ENCODE measurements at regions not wholly inside any gene's neighbourhood (a gene's known extent, or its start where the extent isn't known, plus 50 kb on each side); places are given as distances from the start of the nearest gene placed in this dataset.

GRCh38 chr3:44058868-44059203 is 182.8 kb upstream of the TOPAZ1 start:
- DNase-seq = no peak

DNA sequence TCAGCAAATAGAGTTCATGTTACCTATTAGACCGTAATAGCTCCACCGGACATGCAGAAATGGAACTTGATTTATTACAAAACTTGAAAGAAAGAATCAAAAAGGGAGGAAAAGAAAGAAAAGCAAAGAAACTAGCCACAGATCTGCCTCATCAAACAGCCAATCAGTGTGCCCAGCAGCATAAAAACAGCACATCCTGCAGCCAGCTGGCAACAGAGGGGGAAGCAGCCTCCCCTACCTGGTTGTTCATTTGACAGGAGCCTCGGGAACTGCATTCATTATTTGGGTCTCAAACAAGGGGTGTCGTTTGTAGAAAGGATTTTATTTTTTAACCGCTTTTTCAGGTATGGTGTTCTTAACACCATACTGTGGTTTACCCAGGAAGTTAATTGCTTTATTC is 181.5 kb upstream of the TOPAZ1 start:
- DNase-seq = no peak

GRCh38 chr3:44061268-44061667 is 180.4 kb upstream of the TOPAZ1 start:
- DNase-seq = no peak

GRCh38 chr3:44061961-44062360 is 179.7 kb upstream of the TOPAZ1 start:
- DNase-seq = no peak

DNA sequence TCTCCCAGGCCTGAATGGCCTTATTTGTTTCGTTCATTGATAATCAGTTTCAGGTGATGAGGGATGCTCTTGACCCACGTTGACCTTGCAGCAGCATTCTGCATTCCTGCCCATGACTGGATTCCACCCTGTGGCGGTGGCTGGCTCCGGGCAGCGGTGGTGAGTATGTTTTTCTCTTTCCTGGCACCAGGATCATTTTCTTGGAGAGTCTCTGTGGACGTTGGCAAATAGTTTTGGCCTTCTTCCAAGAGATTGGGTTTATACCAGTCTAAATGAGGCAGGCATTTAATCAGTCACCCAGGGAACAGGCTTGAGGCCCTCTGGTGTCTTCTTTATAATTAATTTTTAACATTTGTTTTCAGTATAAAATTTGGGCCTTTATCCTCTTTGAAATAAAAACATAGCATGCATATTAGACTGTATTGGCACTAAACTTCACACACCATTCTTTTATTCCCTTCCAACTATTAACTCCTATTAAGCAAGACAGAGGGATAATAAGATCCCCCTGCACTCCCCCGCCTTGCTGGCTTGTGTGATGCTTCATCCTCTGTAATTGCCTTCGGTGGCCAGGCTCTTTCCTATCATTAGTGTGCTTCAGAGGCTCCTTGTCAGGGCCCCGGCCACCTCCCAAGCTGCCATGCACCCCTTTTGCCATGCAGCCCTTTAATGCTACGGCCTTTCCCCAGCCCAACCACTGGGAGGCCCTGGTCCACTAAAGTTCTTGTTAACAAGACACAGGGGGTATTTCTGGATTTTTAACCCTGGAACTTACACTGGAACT is 176.2 kb upstream of the TOPAZ1 start:
- DNase-seq = no peak

DNA sequence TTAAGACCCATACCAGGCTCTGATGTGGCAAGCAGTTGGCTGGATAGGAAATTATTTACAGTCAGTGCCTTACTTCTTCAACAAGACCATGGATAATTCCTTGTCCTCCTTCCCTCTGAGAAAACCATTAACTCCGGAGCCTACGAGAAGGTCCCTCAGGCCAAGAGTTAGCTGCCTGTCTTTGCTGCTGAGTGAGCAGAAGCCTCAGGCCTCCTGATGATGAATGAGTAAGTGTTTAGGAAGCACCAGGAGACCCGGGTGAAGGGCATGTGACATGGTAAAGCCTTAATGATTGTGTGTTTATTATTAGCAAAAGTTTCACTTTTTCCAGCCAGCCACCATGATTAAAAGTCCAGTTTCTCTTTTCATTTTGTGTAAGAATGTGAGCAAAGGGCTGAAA is 174.9 kb upstream of the TOPAZ1 start:
- DNase-seq = no peak

- DNase-seq = no peak
Measured at GRCh38 chr3:44067431-44067830, 174.3 kb upstream of the TOPAZ1 start.

DNA sequence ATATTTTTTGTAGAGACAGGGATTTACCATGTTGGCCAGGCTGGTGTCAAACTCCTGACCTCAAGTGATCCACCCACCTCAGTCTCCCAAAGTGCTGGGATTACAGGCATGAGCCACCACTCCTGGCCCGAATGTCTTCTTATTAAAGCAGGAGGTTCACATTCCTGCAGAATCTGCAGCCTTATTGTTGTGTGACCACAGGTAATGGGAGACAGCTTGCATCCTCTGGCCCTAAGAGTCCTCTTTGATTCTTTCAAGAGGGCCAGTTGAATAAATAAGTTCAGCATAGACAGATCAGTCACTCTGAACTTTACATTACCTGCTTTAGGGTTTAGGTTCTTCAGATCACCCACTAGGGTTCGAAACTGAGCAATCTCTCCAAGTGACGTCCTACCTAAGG is 172.9 kb upstream of the TOPAZ1 start:
- no peak for DNase-seq

GRCh38 chr3:44069276-44069675 is 172.4 kb upstream of the TOPAZ1 start:
- DNase-seq = no peak

- no peak for DNase-seq
Measured at GRCh38 chr3:44070841-44071546, 170.7 kb upstream of the TOPAZ1 start.

GRCh38 chr3:44072601-44073540 is 168.8 kb upstream of the TOPAZ1 start:
- no peak for DNase-seq

DNA sequence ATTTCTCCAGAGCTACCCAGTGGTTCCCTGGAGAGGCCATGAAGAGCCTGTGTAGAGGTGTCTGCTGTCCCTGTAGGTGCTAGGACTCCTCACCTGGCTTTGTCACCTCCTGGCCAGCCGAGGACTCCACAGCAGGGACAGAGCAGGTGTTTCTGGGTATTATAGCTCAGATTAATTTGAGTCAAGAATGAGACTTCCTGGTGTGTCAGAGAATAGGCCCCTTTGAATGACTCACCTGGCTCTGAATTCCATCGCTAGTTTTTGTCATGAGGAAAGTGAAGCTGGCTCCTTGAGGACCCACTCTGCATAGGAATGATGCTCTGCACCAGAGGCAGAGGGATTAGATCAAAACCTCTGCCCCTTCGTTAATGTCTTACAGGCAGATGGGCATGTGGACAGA is 167.5 kb upstream of the TOPAZ1 start:
- DNase-seq = no peak

DNA sequence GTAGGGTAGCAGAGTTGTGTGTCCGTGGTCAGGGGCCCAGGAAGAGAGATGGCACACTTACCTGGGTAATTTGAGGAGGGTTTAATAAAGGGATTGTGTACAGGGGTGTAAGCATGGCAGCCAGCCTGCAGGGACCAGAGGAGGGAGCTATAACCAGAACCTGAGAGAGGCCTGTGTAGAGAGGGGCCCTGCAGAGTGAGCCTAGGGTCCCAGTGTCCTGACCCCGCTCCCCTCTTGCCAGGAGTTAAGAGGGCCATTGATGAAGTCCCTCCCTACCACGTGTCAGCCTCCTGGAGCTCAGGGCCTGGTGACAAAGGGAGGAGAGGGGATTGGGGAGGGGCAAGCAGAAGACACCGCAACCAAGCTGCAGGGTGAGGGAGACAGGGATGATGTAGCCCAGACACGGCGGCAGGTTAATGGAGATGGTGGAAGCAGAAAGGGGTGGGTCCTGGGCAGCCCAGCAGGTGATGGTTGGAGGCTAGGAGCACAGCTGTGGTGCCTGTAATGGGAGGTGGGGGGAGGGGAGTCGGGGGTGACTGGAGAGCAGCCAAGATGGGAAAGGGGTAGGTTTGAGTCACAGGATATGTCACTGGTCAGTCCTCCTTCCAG is 165.4 kb upstream of the TOPAZ1 start:
- no peak for DNase-seq

DNA sequence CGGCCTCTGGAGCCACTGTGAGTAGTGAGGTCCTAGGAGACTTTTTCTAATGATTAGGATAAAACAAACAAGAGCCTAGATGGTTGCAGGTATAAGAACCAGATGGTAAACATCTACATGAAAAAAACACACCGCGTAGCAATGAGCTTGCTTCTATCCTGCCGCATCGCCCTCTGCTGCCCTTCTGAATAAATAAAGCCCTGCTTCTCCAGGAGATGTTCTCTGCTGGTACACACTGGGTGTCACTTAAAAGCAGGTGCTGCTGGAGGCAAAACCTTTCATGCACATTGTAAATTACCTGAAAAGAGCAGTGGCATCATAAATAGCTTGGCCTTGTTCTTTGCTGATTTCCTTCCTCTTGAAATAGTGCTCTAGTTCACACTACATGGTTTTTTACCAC is 164.4 kb upstream of the TOPAZ1 start:
- no peak for DNase-seq

GRCh38 chr3:44078863-44079262 is 162.8 kb upstream of the TOPAZ1 start:
- no peak for DNase-seq

DNA sequence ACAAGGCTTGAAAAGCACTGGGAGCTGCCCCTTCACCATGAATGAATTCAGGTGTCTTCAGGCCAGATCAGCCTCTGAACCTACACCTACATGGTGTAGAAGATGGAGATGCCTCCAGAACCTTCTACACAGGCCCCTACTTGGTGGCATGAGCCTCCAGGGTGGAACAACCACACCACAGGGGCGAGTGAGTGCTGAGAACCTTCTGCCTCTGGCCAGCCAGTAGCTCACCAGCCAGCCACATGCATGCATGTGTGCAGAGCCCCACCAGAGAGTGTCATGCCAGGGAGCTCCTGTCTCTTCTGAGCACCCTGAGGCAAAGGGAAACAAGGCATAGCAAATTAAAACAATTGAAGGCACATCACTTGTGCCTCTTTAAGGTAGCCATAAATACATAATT is 161.8 kb upstream of the TOPAZ1 start:
- no peak for DNase-seq

GRCh38 chr3:44080474-44081072 is 161.1 kb upstream of the TOPAZ1 start:
- DNase-seq = no peak

DNA sequence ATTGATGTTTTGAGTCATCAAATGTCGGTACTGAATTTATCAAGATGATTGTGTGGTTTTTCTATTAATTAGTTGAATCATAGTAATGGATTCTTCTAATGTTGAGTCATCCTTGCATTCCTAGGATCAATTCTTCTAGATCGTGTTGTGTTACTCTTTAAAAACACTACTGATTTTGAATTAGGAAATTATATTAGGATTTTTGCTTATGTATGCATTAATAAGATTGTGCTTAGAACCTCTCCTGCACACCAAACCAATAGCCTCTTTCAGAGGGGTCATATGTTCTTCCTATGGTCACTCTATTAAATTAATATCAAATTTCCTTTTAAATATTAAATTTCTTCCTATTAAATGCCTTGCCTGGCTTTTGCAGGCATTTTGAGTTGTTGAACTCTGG is 151.7 kb upstream of the TOPAZ1 start:
- no peak for DNase-seq

DNA sequence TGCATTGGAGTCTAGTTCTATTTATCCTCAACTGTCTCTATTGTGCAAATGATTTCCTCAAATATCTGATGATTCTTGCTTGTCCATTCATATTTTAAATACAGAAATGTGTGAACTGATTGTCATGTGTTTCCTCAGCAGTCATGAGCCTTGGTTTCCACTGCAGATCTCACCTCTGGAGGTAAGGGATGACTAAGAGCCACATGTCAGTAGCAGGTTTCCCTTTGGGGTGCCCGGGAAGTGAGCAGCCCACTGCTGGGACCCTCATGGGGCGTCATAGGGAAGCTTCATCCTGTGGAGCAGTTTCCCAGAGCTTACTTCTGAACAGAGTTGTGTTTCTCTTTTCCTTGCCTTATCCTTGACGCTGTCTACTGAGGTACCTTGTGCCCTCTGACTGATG is 149.2 kb upstream of the TOPAZ1 start:
- no peak for DNase-seq

GRCh38 chr3:44093531-44093930 is 148.2 kb upstream of the TOPAZ1 start:
- DNase-seq = no peak

- no peak for DNase-seq
Measured at GRCh38 chr3:44098656-44099415, 142.8 kb upstream of the TOPAZ1 start.

All from stimulated activated CD4-positive, alpha-beta T cell treated with anti-CD3 and anti-CD28 coated beads, Interleukin-4, amount 100 ng/mL, for 24 hours (primary cell).